ENCODE measurements at regions not wholly inside any gene's neighbourhood (a gene's known extent, or its start where the extent isn't known, plus 50 kb on each side); places are given as distances from the start of the nearest gene placed in this dataset.
"Not testable (repeated sequence)": the region's sequence is repeated elsewhere in the genome, so short reads cannot be mapped to it uniquely, and the experiment has no call there.

DNA sequence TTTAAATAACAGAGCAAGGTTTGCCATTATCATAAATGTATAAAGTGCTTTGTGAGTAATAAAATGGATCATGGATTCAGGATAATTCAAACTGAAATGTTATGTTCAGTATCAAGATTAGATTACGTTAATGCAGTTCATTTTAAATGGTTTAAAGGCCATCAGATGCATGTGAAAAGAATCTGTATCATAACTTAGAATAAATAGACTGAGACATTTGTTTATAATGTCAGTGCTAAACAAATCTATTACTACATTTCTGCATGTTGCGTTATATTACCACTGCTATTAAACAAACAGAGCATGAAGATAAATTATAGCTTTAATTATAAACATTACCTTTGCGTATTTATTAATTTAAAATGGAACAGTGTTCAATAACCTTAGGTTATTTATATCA is 160.2 kb downstream of the TOX3 start:
- DNase-seq: no peak

DNA sequence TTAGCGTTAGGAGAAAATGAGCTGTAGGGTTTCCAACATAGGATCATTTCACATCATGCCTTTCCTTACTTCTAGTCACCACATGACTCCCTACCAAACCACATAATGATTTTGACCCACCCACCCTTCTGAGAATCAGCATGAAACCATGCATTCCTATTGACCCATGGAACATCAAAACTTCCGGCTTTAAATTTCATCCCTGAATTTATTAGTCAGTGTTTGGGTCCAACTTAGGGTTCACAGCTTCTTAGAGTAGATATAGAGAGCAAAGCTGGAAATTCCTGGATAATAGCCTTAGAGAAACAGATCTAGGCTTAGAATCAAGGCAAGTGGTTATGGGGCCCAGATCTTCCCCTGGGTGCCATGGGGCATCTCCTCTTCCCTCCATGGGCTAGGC is 162.6 kb downstream of the TOX3 start:
- no peak for DNase-seq

- no peak for DNase-seq
Observed at GRCh38 chr16:52383640-52384292, 163.2 kb downstream of the TOX3 start.

DNA sequence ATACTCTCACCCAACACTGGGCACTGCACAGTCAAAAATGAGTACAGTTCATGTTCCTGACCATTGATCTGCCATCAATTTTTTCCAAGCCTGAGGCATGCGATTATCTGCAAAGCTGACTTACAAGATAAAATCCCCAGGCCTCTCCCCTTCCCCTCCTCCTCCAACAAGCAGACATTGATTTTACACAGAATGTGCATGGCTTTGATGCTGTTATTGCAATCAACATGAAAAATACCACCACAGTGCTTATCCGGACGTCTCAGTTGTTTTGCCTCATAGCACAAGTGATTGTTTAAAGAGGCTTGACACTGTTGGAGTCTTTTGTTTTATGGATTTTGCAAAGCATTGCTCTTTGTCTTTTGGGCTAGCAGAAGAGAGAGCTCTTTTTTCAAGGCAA is 163.8 kb downstream of the TOX3 start:
- DNase-seq: no peak

- DNase-seq: no peak
Observed at GRCh38 chr16:52379551-52379950, 167.4 kb downstream of the TOX3 start.

- DNase-seq: no peak
Observed at GRCh38 chr16:52376676-52377280, 170.2 kb downstream of the TOX3 start.

DNA sequence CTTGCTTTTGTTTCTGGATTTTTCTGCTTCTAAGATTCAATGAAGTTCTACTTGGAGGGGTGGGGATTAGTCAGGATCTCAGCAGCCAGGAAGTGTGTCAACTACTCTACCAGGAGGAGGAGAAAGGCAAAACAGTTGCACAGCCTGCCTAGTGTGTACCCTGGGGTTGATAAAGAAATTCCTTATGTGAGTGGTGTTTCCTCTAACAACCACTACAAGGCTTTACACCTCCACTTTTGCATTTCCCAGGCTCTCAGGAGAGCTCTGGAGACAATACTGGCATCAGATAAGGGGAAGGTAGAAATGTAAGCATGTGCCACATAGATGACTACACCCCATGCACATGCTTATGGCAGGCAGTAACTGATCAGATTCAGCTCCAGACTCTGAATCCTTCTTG is 174.6 kb downstream of the TOX3 start:
- no peak for DNase-seq

DNA sequence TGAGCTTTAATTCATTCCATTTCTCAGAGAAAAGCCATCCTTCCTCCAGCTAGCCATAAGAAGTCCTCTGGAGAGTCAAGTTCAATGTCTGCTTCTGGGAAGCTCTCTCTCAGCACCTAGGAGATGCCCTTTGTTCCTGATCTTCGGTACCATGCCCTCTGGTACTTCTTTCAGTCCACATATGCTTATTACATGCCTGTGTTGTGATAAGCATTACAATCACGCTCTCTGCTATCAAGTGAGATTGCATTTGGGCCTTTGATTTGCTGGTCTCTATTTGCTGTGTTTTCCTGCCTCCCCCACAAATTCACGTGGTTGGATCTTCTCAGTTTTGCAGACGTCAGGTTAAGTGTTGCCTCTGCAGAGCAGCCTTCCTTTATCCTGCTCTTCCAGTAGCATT is 178.1 kb downstream of the TOX3 start:
- DNase-seq: no peak

DNA sequence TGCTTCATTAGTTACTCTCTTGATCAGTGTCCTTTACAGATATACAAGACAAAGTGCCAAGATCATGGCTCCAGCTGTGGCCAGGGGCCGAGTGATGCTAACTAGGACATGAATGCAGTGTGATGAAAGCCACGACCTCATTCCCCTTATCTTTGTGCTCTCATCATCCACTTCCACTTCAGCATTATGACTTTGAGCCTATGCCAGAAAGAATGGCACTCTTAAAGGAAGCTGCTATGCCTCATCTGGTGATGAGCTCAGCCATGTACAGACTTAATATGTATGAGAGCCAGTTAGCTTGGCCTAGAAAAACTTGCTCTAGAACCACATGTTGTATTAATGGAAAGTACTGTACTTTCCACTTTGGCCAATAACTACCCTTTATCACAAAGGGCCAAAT is 179.1 kb downstream of the TOX3 start:
- DNase-seq: no peak

- DNase-seq: no peak
Observed at GRCh38 chr16:52366983-52367382, 180.0 kb downstream of the TOX3 start.

- no peak for DNase-seq
Observed at GRCh38 chr16:52364500-52364899, 182.4 kb downstream of the TOX3 start.

- DNase-seq: no peak
Observed at GRCh38 chr16:52363082-52363481, 183.9 kb downstream of the TOX3 start.

- DNase-seq: no peak
Observed at GRCh38 chr16:52357711-52358110, 189.2 kb downstream of the TOX3 start.

GRCh38 chr16:52353249-52353648 is 193.7 kb downstream of the TOX3 start:
- no peak for DNase-seq

GRCh38 chr16:52351451-52351850 is 195.5 kb downstream of the TOX3 start:
- no peak for DNase-seq

DNA sequence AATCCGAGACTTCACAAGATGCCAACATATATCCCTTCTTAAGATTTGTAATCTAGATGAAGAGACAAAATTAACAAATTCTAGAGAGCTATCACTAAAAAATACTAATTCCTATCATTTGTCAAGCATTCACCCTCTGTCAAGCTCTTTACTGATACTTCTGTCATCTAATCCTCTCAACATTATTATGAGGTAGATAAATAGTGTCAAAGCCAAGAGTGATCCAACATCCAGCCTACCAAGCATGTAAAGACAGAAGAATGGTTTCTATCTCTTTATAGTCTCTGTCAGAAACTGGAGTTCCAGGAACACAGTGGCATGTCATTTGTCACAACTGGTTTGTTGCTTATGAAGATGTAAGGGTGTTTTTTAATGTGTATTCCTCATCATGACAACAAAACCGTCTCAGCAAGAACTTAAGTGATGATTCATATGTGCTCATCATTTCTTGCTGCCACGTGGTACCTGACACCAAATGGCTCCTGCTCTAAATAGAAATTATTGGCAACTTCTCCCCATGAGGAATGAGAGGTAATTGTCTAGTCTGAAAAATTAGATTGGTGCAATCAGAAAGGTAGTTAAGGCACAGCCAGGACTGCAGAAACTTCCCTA is 196.8 kb downstream of the TOX3 start:
- DNase-seq: no peak

DNA sequence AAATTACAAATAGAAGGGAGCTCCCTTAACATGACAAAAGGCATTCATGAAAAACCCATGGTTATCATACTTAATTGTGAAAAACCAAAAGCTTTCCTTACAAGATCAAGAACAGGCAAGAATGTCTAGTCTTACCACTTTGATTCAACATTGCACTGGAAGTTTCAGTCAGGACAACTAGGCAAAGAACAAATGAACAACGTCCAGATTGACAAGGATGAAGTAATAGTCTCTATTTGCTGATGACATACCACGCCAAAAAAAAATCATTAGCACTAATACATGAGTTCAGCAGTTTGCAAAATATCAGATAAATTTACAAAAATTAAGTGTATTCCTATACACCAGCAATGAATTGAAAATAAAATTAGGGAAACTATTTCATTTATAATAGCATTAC is 200.2 kb downstream of the TOX3 start:
- no peak for DNase-seq

DNA sequence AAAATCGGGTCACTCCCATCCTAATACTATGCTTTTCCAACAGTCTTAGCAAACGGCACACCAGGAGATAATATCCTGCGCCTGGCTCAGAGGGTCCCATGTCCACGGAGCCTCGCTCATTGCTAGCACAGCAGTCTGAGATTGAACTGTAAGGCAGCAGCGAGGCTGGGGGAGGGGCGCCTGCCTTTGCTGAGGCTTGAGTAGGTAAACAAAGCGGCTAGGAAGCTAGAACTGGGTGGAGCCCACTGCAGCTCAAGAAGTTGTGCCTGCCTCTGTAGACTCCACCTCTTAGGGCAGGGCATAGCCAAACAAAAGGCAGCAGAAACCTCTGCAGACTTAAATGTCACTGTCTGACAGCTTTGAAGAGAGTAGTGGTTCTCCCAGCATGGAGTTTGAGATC is 213.3 kb downstream of the TOX3 start:
- DNase-seq: not testable (repeated sequence)

GRCh38 chr16:52320930-52321439 is 226.0 kb downstream of the TOX3 start:
- DNase-seq: no peak

DNA sequence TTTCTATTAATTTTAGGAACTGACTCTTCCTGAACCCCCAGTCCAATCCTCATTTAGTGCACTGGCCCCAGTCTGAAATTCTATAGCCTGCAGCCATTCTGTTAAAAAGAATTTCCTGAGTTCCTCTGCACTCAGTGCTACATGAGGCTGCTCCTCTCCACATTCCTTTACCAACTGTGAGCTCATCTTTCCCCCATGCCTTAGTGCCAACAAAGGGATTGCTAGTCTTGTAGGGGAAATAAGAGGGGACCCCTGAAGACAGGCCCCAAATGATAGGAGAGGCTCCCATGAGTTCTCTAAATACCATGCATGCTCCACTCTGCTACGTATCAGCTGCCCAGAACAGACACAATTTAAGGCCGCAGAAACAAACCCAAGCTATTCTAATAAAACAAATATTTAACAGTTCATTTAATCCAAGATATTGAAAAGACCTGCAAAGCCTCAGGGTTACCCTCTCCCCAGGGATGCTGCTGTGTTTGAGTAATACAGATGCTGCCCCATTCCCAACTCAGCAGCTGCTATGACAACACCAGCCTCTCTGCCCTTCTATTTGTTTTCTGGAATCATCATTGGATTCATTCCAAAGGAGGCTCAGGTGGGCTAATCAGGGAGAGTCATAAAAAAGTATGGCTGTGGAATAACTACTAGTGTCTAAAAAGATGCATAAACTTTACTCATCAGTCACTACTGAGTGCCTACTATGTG is 228.5 kb downstream of the TOX3 start:
- peak; percentile 41 for DNase-seq

DNA sequence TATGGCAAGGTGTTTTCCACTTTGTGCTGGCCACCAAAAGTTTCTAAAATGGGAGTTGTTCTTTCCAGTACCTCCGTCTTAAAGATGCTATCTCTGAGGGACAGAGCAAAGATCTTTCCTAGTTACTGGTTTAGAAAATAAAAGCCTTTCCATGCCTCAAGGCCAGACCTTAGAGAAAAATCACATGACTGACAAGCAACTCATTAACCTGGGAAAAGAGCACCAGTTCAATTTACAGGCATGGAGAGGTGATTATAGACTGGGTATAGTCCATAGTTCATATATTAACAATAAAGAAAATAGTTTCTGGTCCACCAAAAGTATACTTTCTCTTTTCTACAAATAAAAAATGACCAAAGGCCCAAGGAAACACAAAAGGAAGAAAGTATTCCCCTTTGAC is 230.7 kb downstream of the TOX3 start:
- no peak for DNase-seq

DNA sequence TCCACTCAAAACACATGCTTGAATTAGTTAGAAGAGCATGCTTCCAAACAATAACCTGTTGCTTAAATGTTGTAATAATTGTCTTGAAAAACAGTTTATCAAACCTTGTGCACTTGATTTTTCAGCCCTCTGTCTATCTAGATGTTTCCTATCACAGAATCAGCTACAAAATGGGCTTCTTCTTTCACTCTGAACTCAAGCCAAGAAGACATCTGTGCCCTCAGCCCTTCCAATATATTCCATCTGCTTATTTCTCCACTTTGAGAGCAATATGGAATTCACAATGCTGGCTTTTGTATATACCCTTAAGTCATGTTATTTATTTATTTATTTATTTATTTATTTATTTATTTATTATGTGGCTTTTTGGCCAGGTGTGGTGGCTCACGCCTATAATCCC is 234.2 kb downstream of the TOX3 start:
- peak; percentile 79 for DNase-seq

DNA sequence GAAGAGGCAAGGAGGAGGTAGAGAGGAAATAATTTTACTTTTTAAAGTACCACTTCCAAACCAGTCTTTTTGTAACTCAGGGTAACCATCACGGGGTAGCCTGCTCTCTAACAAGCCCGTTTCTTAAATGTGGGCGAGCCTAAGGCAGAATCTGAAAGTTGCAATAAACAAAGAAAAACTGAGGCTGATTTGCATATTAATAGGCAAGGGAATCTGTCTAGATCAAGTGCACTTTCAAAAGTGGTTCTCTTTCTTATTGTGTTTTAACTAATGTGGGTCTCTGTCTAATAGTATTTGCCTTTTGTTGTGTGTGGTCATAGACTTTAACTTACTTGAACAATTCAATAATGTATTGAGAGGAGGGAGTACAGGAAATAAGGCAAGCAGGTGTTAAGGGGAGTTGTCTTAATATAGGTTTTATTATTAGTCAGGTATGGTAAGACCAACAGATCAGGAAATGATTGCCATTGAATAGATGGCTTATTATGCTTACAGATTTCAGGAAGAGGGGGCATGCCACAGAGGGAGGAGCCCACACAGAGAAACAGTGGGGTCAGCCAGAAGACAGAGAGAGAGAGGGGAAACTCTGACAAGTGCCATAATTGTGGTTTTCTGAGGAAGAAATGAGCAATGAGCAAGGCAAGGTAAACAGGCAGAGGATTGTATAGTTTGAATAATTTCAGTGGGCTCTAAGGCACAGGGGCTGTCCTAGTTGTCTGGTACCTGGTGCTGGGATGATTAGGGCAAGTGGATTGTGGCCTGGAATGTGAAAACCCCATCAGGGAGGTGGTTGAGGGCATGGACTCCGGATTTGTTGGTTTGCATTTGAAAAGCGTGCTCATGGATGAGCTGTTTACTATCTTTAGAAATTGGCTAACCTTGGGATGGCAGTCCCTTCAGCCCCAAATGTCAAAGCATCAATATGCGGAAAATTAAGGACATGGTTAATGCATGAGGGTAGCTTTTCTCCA is 237.2 kb downstream of the TOX3 start:
- no peak for DNase-seq
